ENCODE measurements at regions not wholly inside any gene's neighbourhood (a gene's known extent, or its start where the extent isn't known, plus 50 kb on each side); places are given as distances from the start of the nearest gene placed in this dataset.
"Not testable (repeated sequence)": the region's sequence is repeated elsewhere in the genome, so short reads cannot be mapped to it uniquely, and the experiment has no call there.

DNA sequence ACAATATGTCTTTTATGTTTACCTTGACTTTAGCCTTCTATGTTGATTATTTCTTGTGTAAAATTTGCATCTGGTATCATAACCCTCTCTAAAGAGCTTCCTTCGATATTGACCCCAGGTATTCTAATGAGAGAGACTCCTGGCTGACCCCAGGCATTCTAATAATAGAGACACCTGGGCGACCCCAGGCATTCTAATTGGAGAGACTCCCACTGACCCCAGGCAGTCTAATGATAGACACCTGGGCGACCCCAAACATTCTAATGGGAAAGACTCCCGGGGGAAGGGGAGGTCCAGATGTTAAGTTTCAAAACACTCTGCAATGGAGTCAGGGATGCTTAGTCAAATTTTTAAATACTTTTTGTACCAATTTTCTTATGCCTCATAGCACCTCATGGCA, 726.4 kb downstream of the COL12A1 start:
- in situ Hi-C loops (cut with HindIII; ENCODE audit: low sequenced_read_pairs) = no loop called here

DNA sequence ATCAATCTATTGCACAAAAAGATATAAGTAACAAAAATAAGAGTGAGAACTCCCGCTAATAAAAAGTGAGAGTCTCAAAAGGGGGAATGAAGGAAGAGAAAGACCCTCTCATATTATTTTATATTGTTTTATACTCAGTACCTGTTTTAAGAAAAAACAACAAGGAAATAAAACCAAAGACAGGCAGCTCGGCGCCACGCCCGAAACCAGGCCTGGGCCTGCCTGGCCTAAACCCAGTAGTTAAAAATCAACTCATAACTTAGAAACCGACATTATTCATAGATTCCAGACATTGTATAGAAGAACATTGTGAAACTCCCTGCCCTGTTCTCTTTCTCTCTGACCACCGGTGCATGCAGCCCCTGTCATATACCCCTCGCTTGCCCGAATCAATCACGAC, 731.8 kb downstream of the COL12A1 start:
- H3K4me3 ChIP-seq (ENCODE audit: low read depth, low read length); in situ Hi-C loops (cut with HindIII; ENCODE audit: low sequenced_read_pairs); DNase-seq (ENCODE audit: low read depth): not testable (repeated sequence)

More for the DNA sequence above, 726.4 kb downstream of the COL12A1 start:
- no peak overlapping the region for H3K4me3 ChIP-seq (ENCODE audit: low read depth, low read length)
- TF ChIP-seq, protein P1, sequence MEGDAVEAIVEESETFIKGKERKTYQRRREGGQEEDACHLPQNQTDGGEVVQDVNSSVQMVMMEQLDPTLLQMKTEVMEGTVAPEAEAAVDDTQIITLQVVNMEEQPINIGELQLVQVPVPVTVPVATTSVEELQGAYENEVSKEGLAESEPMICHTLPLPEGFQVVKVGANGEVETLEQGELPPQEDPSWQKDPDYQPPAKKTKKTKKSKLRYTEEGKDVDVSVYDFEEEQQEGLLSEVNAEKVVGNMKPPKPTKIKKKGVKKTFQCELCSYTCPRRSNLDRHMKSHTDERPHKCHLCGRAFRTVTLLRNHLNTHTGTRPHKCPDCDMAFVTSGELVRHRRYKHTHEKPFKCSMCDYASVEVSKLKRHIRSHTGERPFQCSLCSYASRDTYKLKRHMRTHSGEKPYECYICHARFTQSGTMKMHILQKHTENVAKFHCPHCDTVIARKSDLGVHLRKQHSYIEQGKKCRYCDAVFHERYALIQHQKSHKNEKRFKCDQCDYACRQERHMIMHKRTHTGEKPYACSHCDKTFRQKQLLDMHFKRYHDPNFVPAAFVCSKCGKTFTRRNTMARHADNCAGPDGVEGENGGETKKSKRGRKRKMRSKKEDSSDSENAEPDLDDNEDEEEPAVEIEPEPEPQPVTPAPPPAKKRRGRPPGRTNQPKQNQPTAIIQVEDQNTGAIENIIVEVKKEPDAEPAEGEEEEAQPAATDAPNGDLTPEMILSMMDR (IDR thresholded peaks at IDR 0.05; ENCODE audit: low read depth, low read length, missing control alignments) = no peak
- DNase-seq (ENCODE audit: low read depth) = no peak

DNA sequence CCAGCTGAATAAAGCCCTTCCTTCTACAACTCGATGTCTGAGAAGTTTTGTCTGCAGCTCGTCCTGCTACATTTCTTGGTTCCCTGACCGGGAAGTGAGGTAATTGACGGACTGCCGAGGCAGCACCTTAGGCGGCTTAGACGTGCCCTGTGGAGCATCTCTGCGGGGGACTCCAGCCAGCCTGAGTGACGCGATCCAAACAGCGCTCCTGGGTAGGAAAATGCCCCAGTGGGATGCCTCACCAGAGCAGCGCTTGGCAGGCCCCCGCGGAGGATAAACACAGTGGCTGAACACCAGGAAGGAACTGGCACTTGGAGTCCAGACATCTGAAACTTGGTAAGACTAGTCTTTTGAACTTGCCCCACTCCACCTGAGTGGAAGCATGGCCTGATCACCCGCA, 737.3 kb downstream of the COL12A1 start:
- DNase-seq (ENCODE audit: low read depth); in situ Hi-C loops (cut with HindIII; ENCODE audit: low sequenced_read_pairs); H3K4me3 ChIP-seq (ENCODE audit: low read depth, low read length): not testable (repeated sequence)

DNA sequence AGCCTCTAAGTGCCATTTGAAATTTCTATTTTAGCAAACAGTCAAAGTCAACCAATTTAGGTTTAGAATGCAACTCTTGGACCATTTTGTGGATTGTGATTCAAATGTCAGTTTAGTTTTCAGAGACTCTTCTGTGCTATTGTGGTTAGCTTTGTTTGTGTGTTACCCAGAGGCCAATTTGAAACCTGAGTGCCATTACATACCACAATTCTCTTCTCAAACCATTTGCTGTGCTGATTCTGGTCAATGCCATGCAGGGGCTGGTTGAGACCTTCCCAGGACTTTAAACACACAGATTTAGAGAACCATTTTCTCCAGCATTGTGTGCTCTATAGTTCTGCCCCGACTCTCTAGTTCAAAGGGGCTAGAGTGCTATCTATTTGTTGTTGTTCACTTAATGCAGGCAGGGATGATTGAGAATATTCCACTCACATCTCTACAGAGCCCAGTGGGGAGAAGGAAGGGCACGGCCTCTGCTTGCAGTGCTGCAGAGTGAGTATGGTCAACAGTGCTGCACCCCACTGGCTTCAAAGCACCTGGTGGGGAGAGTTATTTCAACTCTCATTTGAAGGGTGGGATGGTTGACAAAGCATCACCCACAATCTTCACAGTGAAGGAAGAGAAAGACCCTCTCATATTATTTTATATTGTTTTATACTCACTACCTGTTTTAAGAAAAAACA, 738.2 kb downstream of the COL12A1 start:
- in situ Hi-C loops (cut with HindIII; ENCODE audit: low sequenced_read_pairs) = no loop called here
- no peak for DNase-seq (ENCODE audit: low read depth)
- TF ChIP-seq, protein P1 (IDR thresholded peaks at IDR 0.05; ENCODE audit: low read depth, low read length, missing control alignments) = no peak
- H3K4me3 ChIP-seq (ENCODE audit: low read depth, low read length) = no peak overlapping the region

DNA sequence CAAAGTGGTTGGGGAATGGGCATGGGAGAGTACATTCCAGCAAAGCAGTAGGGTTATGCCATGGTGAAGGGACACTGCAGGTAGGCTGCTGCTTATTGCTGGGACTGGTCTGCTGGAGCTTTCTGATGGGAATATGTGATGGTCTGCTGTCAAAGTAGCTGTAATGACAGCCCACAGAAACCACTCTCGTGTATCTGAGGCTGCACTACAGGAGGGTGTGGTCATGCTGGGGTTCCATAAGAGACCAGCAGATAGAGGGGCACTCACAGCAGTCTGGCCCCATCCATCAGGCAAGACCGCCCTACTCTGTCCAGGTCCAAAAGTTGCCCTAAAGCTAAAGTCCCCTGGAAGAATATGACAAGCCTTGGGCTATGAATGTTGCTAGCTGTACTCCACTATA, 739.3 kb downstream of the COL12A1 start:
- H3K4me3 ChIP-seq (ENCODE audit: low read depth, low read length) = no peak overlapping the region
- TF ChIP-seq, protein P1 (IDR thresholded peaks at IDR 0.05; ENCODE audit: low read depth, low read length, missing control alignments) = no peak
- DNase-seq (ENCODE audit: low read depth) = no peak
- in situ Hi-C loops (cut with HindIII; ENCODE audit: low sequenced_read_pairs) = no loop called here

DNA sequence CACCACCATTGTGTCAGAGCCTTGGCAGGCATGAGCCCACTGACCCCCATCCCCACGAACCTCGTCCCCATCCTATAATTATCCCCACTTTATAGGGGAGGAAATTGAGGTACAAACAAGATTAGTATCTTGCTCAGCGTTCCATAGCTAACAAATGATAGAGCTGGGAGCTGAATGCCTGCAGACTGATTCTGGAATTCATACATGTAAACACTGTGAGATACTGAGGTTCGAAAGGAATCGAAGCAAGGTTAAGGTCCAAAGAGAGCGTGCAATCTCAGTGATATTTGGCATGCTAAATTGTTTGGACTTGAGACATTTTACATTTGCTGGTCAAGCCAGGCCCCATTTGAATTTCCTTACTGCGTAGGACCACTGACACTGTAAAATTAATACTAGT, 746.6 kb downstream of the COL12A1 start:
- TF ChIP-seq, protein P1 (IDR thresholded peaks at IDR 0.05; ENCODE audit: low read depth, low read length, missing control alignments) = no peak
- in situ Hi-C loops (cut with HindIII; ENCODE audit: low sequenced_read_pairs) = no loop called here

DNA sequence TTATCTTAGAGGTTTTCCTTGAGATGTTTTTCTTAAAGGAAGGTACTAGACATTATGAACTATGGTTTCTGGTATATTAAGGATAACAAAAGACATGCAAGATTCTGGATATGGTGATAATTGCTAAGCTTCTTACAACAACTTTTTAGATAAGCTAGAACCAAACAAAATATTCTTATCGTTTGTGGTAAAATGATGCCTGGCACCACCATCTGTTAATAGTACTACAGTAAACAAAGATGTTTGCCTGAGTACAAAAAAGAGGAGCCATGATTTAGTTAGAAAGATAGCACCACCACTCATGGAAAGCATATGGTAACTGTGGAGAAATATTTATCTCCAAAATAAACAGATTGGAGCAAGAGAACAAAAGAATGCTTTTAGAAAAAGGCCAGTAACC, 747.3 kb downstream of the COL12A1 start:
- TF ChIP-seq, protein P1 (IDR thresholded peaks at IDR 0.05; ENCODE audit: low read depth, low read length, missing control alignments) = no peak
- in situ Hi-C loops (cut with HindIII; ENCODE audit: low sequenced_read_pairs) = no loop called here
- no peak overlapping the region for H3K4me3 ChIP-seq (ENCODE audit: low read depth, low read length)
- DNase-seq (ENCODE audit: low read depth) = no peak

More for the DNA sequence above, 746.6 kb downstream of the COL12A1 start:
- no peak overlapping the region for H3K4me3 ChIP-seq (ENCODE audit: low read depth, low read length)
- no peak for DNase-seq (ENCODE audit: low read depth)

DNA sequence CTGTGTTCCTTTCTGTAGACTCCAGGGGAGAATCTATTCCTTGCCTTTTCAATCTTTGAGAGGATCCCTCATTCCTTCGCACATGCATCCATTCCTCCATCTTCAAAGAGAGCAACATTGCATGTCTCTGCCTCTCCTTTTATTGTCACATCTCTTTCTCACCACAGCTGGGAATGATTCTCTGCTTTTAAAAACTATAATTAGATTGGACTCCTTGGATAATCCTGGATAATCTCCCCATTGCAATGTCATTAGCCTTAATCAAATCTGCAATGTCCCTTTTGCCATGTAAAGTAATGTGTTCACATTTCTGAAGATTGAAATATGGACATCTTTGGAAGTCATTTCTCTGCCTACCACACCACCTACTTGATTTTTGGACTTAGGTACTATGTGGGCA, 750.1 kb downstream of the COL12A1 start:
- TF ChIP-seq, protein P1 (IDR thresholded peaks at IDR 0.05; ENCODE audit: low read depth, low read length, missing control alignments) = no peak
- in situ Hi-C loops (cut with HindIII; ENCODE audit: low sequenced_read_pairs) = no loop called here
- H3K4me3 ChIP-seq (ENCODE audit: low read depth, low read length) = no peak overlapping the region
- no peak for DNase-seq (ENCODE audit: low read depth)
